Endothelial cell of umbilical vein (primary cell): ENCODE measurements at regions not wholly inside any gene's neighbourhood (a gene's known extent, or its start where the extent isn't known, plus 50 kb on each side); places are given as distances from the start of the nearest gene placed in this dataset.
"Not testable (repeated sequence)": the region's sequence is repeated elsewhere in the genome, so short reads cannot be mapped to it uniquely, and the experiment has no call there.

Experiments used
- GATA2 ChIP-seq: IDR thresholded peaks from 2 replicates; pipeline ENCODE4 v1.7.0; 2011; ENCODE audit warnings: low read depth, mild to moderate bottlenecking, moderate library complexity, mixed read lengths, low read length; ENCODE audit not compliant: insufficient read length, insufficient read depth
- MYC ChIP-seq: IDR thresholded peaks from one replicate; pipeline ENCODE4 v1.6.1; 2011; ENCODE audit warnings: mild to moderate bottlenecking, low read depth, low read length
- POLR2A ChIP-seq: IDR thresholded peaks from 2 replicates; pipeline ENCODE4 v1.6.1; 2012; ENCODE audit warnings: low read depth, mild to moderate bottlenecking, control low read depth, low read length
- TF ChIP-seq, protein P1 (sequence below), 2 donors: IDR thresholded peaks; 1 replicate in 1 of 2; 2 replicates in 1 of 2; pipeline ENCODE4 v1.5.1; 2011; ENCODE audit warnings: low read length in 2 of 2, mild to moderate bottlenecking in 2 of 2, moderate library complexity in 2 of 2, control low read depth in 1 of 2, inconsistent platforms in 1 of 2, low read depth in 1 of 2; ENCODE audit not compliant: insufficient read depth in 1 of 2; ENCODE audit errors: extremely low read depth in 1 of 2

DNA sequence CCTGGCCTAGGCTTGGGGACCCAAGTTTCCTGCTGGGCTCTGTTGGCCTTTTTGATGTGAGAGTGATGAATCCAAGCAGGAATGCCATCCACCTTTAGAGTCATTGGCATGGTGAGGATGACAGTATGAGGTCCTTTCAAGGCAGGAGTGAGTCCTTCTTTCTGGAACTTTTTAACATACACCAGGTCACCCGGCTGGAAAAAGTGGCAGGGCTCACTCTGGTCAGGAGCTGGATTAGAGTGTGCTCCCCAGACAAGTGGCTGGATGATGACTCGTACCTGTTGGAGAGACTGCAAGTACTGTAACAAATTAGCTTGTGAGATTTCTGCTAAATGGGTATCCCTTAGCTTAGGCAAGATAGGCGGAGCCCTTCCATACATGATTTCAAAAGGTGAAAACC is 75.2 kb downstream of the PRR15 start:
- TF ChIP-seq, protein P1, sequence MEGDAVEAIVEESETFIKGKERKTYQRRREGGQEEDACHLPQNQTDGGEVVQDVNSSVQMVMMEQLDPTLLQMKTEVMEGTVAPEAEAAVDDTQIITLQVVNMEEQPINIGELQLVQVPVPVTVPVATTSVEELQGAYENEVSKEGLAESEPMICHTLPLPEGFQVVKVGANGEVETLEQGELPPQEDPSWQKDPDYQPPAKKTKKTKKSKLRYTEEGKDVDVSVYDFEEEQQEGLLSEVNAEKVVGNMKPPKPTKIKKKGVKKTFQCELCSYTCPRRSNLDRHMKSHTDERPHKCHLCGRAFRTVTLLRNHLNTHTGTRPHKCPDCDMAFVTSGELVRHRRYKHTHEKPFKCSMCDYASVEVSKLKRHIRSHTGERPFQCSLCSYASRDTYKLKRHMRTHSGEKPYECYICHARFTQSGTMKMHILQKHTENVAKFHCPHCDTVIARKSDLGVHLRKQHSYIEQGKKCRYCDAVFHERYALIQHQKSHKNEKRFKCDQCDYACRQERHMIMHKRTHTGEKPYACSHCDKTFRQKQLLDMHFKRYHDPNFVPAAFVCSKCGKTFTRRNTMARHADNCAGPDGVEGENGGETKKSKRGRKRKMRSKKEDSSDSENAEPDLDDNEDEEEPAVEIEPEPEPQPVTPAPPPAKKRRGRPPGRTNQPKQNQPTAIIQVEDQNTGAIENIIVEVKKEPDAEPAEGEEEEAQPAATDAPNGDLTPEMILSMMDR (IDR thresholded peaks at IDR 0.05; ENCODE audit: extremely low read depth in 1 of 2, insufficient read depth in 1 of 2, low read depth in 1 of 2, low read length in 2 of 2): not testable (repeated sequence)
- not testable (repeated sequence) for TF ChIP-seq MYC, POLR2A, GATA2
